ENCODE measurements at regions not wholly inside any gene's neighbourhood (a gene's known extent, or its start where the extent isn't known, plus 50 kb on each side); places are given as distances from the start of the nearest gene placed in this dataset.

- no peak overlapping the region for H3K4me3 ChIP-seq
- no peak overlapping the region for H3K27ac ChIP-seq (ENCODE audit: low read depth)
- Mint-ChIP-seq H3K27me3 (ENCODE audit: insufficient read depth, low read depth, poor library complexity) (peaks cover 10% of the 10 kb centered on the region), H3K9me3 (peaks cover 16% of the 10 kb centered on the region), H3K27ac (no peak overlapping the region), H3K4me1 (no peaks in the 10 kb centered on the region), H3K36me3 (ENCODE audit: low read depth) (no peaks in the 10 kb centered on the region; the same call in 2 of the 3 replicates), H3K4me3 (no peak overlapping the region)
- H3K9me2 ChIP-seq (ENCODE audit: insufficient read depth), result no peaks in the 10 kb centered on the region
- no peak overlapping the region for H3K4me2 ChIP-seq
- H3K4me1 ChIP-seq (ENCODE audit: insufficient read depth), result no peaks in the 10 kb centered on the region
- H2AFZ ChIP-seq, result no peak overlapping the region
- TF ChIP-seq CREB1 (CRISPR knock-in tag; IDR thresholded peaks at IDR 0.05; ENCODE audit: low read depth), result no peak
- TF ChIP-seq REST (IDR thresholded peaks at IDR 0.05; ENCODE audit: unreplicated experiment), result no peak
- TF ChIP-seq ZNF331 (CRISPR knock-in tag; IDR thresholded peaks at IDR 0.05; ENCODE audit: low read depth), result no peak
- TF ChIP-seq STAT1 (IDR thresholded peaks at IDR 0.05; ENCODE audit: unreplicated experiment), result no peak
- ATAC-seq (no peak), DNase-seq (ENCODE audit: low spot score) (no peak)
- H3K79me2 ChIP-seq (replicated peaks; ENCODE audit: insufficient read depth), result no peaks in the 10 kb centered on the region
- no peaks in the 10 kb centered on the region for H3K36me3 ChIP-seq (ENCODE audit: insufficient read depth)
- no peaks in the 10 kb centered on the region for H3F3A ChIP-seq (replicated peaks; ENCODE audit: low read depth)
- no peaks in the 10 kb centered on the region for H3K27me3 ChIP-seq (ENCODE audit: insufficient read depth)
- H4K20me1 ChIP-seq (replicated peaks; ENCODE audit: insufficient read depth), result no peaks in the 10 kb centered on the region
These were observed 130.8 kb upstream of the C14orf180 start for GRCh38 chr14:104448721-104449120.

GRCh38 chr14:104450811-104451401 is 128.7 kb upstream of the C14orf180 start:
- Histone ChIP-seq H3K4me1 (ENCODE audit: insufficient read depth) (no peaks in the 10 kb centered on the region), H4K20me1 (replicated peaks; ENCODE audit: insufficient read depth) (no peaks in the 10 kb centered on the region), H2AFZ (no peak overlapping the region), H3F3A (replicated peaks; ENCODE audit: low read depth) (no peaks in the 10 kb centered on the region), H3K79me2 (replicated peaks; ENCODE audit: insufficient read depth) (no peaks in the 10 kb centered on the region), H3K9me2 (ENCODE audit: insufficient read depth) (no peaks in the 10 kb centered on the region), H3K4me2 (no peak overlapping the region), H3K4me3 (no peak overlapping the region), H3K27me3 (ENCODE audit: insufficient read depth) (no peaks in the 10 kb centered on the region), H3K27ac (ENCODE audit: low read depth) (no peak overlapping the region), H3K36me3 (ENCODE audit: insufficient read depth) (no peaks in the 10 kb centered on the region)
- TF ChIP-seq REST (IDR thresholded peaks at IDR 0.05; ENCODE audit: unreplicated experiment), result no peak
- H3K9me3 Mint-ChIP-seq, result peaks cover 16% of the 10 kb centered on the region
- peaks cover 6% of the 10 kb centered on the region for H3K27me3 Mint-ChIP-seq (ENCODE audit: insufficient read depth, low read depth, poor library complexity)
- DNase-seq (ENCODE audit: low spot score), result no peak
- ATAC-seq, result no peak
- H3K27ac Mint-ChIP-seq, result no peak overlapping the region
- H3K4me3 Mint-ChIP-seq, result no peak overlapping the region
- no peaks in the 10 kb centered on the region; the same call in 2 of the 3 replicates for H3K36me3 Mint-ChIP-seq (ENCODE audit: low read depth)
- no peaks in the 10 kb centered on the region for H3K4me1 Mint-ChIP-seq

Data from GM23338 (cell line).